GM23338 (cell line): ENCODE measurements at regions not wholly inside any gene's neighbourhood (a gene's known extent, or its start where the extent isn't known, plus 50 kb on each side); places are given as distances from the start of the nearest gene placed in this dataset.

ENCODE experiments used
- EZH2phosphoT487 ChIP-seq: fragments of 200-600 bp; sonication (generic); IDR thresholded peaks from one replicate; pipeline ENCODE4 v1.8.1; 2018; ENCODE audit warnings: antibody characterized with exemption; ENCODE audit not compliant: unreplicated experiment
- ZNF331 ChIP-seq: fragments of 250-450 bp; sonication (Bioruptor Pico); IDR thresholded peaks from 2 replicates; pipeline ENCODE4 v1.5.0; 2020; ENCODE audit warnings: low read depth, mild to moderate bottlenecking, moderate library complexity
- TF ChIP-seq, protein P1 (sequence below): fragments of 250-450 bp; sonication (Bioruptor Pico); IDR thresholded peaks from 2 replicates; pipeline ENCODE4 v1.5.0; 2020; ENCODE audit warnings: mild to moderate bottlenecking, moderate library complexity
- TF ChIP-seq, protein P2 (sequence below): IDR thresholded peaks from one replicate; pipeline ENCODE4 v1.6.1; 2018; ENCODE audit warnings: antibody characterized with exemption; ENCODE audit not compliant: unreplicated experiment
- TF ChIP-seq, protein P3 (sequence below): IDR thresholded peaks from 2 replicates; pipeline ENCODE4 v1.6.1; 2016; ENCODE audit warnings: antibody characterized with exemption

DNA sequence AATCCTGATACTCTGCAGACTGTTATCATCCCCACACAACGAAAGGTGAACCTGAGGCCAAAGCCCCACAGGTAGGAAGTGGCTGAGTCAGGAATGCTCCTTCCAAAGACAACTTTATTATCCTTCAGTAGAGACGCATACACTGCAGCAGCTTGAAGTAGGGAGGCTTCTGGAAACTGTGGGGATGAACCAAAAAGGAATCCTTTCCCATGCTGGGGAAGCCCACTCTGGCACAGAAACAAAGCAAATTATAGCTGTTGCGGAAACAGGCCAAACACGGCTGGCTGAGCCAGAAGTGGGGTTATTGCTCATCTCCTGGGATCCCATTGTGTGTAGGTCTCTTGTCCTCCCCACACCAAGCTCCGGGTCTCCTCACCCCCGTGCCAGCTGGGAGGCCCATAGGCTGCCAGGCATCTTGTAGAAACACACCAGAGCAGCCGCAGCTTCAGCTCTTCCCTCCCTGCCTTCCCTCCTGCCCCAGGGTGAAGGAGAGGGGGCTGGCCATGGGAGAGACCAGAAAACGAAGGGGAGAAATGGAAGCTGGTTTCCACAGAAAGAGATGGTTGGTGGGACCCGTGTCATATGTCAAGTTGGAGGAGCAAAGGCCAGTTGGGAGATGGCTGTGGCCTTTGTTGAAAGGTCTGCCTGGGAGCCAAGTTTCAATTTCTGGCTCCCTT lies 176.9 kb upstream of the NABP1 start (continued):
- TF ChIP-seq, protein P1, sequence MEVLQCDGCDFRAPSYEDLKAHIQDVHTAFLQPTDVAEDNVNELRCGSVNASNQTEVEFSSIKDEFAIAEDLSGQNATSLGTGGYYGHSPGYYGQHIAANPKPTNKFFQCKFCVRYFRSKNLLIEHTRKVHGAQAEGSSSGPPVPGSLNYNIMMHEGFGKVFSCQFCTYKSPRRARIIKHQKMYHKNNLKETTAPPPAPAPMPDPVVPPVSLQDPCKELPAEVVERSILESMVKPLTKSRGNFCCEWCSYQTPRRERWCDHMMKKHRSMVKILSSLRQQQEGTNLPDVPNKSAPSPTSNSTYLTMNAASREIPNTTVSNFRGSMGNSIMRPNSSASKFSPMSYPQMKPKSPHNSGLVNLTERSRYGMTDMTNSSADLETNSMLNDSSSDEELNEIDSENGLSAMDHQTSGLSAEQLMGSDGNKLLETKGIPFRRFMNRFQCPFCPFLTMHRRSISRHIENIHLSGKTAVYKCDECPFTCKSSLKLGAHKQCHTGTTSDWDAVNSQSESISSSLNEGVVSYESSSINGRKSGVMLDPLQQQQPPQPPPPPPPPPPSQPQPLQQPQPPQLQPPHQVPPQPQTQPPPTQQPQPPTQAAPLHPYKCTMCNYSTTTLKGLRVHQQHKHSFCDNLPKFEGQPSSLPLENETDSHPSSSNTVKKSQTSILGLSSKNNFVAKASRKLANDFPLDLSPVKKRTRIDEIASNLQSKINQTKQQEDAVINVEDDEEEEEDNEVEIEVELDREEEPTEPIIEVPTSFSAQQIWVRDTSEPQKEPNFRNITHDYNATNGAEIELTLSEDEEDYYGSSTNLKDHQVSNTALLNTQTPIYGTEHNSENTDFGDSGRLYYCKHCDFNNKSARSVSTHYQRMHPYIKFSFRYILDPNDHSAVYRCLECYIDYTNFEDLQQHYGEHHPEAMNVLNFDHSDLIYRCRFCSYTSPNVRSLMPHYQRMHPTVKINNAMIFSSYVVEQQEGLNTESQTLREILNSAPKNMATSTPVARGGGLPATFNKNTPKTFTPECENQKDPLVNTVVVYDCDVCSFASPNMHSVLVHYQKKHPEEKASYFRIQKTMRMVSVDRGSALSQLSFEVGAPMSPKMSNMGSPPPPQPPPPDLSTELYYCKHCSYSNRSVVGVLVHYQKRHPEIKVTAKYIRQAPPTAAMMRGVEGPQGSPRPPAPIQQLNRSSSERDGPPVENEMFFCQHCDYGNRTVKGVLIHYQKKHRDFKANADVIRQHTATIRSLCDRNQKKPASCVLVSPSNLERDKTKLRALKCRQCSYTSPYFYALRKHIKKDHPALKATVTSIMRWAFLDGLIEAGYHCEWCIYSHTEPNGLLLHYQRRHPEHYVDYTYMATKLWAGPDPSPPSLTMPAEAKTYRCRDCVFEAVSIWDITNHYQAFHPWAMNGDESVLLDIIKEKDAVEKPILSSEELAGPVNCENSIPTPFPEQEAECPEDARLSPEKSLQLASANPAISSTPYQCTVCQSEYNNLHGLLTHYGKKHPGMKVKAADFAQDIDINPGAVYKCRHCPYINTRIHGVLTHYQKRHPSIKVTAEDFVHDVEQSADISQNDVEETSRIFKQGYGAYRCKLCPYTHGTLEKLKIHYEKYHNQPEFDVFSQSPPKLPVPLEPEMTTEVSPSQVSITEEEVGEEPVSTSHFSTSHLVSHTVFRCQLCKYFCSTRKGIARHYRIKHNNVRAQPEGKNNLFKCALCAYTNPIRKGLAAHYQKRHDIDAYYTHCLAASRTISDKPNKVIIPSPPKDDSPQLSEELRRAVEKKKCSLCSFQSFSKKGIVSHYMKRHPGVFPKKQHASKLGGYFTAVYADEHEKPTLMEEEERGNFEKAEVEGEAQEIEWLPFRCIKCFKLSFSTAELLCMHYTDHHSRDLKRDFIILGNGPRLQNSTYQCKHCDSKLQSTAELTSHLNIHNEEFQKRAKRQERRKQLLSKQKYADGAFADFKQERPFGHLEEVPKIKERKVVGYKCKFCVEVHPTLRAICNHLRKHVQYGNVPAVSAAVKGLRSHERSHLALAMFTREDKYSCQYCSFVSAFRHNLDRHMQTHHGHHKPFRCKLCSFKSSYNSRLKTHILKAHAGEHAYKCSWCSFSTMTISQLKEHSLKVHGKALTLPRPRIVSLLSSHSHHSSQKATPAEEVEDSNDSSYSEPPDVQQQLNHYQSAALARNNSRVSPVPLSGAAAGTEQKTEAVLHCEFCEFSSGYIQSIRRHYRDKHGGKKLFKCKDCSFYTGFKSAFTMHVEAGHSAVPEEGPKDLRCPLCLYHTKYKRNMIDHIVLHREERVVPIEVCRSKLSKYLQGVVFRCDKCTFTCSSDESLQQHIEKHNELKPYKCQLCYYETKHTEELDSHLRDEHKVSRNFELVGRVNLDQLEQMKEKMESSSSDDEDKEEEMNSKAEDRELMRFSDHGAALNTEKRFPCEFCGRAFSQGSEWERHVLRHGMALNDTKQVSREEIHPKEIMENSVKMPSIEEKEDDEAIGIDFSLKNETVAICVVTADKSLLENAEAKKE (CRISPR knock-in tag), result no peak
- TF ChIP-seq EZH2phosphoT487 (no peak), ZNF331 (CRISPR knock-in tag) (no peak)
- TF ChIP-seq, protein P2, sequence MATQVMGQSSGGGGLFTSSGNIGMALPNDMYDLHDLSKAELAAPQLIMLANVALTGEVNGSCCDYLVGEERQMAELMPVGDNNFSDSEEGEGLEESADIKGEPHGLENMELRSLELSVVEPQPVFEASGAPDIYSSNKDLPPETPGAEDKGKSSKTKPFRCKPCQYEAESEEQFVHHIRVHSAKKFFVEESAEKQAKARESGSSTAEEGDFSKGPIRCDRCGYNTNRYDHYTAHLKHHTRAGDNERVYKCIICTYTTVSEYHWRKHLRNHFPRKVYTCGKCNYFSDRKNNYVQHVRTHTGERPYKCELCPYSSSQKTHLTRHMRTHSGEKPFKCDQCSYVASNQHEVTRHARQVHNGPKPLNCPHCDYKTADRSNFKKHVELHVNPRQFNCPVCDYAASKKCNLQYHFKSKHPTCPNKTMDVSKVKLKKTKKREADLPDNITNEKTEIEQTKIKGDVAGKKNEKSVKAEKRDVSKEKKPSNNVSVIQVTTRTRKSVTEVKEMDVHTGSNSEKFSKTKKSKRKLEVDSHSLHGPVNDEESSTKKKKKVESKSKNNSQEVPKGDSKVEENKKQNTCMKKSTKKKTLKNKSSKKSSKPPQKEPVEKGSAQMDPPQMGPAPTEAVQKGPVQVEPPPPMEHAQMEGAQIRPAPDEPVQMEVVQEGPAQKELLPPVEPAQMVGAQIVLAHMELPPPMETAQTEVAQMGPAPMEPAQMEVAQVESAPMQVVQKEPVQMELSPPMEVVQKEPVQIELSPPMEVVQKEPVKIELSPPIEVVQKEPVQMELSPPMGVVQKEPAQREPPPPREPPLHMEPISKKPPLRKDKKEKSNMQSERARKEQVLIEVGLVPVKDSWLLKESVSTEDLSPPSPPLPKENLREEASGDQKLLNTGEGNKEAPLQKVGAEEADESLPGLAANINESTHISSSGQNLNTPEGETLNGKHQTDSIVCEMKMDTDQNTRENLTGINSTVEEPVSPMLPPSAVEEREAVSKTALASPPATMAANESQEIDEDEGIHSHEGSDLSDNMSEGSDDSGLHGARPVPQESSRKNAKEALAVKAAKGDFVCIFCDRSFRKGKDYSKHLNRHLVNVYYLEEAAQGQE, result no peak
- TF ChIP-seq, protein P3, sequence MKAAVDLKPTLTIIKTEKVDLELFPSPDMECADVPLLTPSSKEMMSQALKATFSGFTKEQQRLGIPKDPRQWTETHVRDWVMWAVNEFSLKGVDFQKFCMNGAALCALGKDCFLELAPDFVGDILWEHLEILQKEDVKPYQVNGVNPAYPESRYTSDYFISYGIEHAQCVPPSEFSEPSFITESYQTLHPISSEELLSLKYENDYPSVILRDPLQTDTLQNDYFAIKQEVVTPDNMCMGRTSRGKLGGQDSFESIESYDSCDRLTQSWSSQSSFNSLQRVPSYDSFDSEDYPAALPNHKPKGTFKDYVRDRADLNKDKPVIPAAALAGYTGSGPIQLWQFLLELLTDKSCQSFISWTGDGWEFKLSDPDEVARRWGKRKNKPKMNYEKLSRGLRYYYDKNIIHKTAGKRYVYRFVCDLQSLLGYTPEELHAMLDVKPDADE, result no peak
